ENCODE measurements at regions not wholly inside any gene's neighbourhood (a gene's known extent, or its start where the extent isn't known, plus 50 kb on each side); places are given as distances from the start of the nearest gene placed in this dataset.
A peak's percentile ranks its signal among the peaks of the same experiment; 100 is the strongest.
"Not testable (repeated sequence)": the region's sequence is repeated elsewhere in the genome, so short reads cannot be mapped to it uniquely, and the experiment has no call there.

DNA sequence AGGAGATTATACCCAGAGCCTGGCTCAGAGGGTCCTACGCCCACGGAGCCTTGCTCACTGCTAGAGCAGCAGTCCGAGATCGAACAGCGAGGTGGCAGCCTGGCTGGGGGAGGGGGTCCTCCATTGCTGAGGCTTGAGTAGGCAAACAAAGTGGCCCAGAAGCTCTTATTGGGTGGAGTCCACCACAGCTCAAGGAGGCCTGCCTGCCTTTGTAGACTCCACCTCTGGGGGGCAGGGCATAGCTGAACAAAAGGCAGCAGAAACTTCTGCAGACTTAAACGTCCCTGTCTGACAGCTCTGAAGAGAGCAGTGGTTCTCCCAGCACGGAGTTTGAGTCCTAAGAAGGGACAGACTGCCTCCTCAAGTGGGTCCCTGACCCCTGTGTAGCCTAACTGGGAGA lies 75.0 kb downstream of the TRIM27 start:
- H3K27ac Mint-ChIP-seq, POLR2A ChIA-PET, H3K4me1 Mint-ChIP-seq, H3K36me3 Mint-ChIP-seq: not testable (repeated sequence)
- peak overlapping the region; percentile 62 for H3K4me3 Mint-ChIP-seq
- H3K9me3 Mint-ChIP-seq: peaks cover 15% of the 10 kb centered on the region
- CTCF ChIA-PET: interaction anchor here (0.6 to 2.7 kb wide), 15 partner anchors 7 to 136 kb away, joined by 3 to 22 read pairs (median 4); partner anchors contain the start of gene TRIM27
- DNase-seq (ENCODE audit: low spot score) (peak; percentile 71), ATAC-seq (peak; percentile 81)
- H3K27me3 Mint-ChIP-seq (ENCODE audit: low read depth): peaks cover 42% of the 10 kb centered on the region
- TF ChIP-seq, protein P1, sequence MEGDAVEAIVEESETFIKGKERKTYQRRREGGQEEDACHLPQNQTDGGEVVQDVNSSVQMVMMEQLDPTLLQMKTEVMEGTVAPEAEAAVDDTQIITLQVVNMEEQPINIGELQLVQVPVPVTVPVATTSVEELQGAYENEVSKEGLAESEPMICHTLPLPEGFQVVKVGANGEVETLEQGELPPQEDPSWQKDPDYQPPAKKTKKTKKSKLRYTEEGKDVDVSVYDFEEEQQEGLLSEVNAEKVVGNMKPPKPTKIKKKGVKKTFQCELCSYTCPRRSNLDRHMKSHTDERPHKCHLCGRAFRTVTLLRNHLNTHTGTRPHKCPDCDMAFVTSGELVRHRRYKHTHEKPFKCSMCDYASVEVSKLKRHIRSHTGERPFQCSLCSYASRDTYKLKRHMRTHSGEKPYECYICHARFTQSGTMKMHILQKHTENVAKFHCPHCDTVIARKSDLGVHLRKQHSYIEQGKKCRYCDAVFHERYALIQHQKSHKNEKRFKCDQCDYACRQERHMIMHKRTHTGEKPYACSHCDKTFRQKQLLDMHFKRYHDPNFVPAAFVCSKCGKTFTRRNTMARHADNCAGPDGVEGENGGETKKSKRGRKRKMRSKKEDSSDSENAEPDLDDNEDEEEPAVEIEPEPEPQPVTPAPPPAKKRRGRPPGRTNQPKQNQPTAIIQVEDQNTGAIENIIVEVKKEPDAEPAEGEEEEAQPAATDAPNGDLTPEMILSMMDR (IDR thresholded peaks at IDR 0.05): peak; percentile 33; the same call in 1 of the 2 replicates

All from WTC11 (cell line).